Panc1 (cell line): ENCODE measurements at regions not wholly inside any gene's neighbourhood (a gene's known extent, or its start where the extent isn't known, plus 50 kb on each side); places are given as distances from the start of the nearest gene placed in this dataset.

ENCODE experiments used
- ATAC-seq: fragments of 200-7000 bp; cut with Tn5 transposase; 2 replicates; pipeline ENCODE4 v1.9.1; 2020; ENCODE audit warnings: mild to moderate bottlenecking, moderate library complexity
- BruUV-seq: library from RNA; stranded (reverse); fragments of 400-500 nt; replicated peaks from 2 replicates; lab custom pipeline; 2021; lab: Mats Ljungman, UMichigan
- CTCF ChIA-PET: fragments of 300-600 bp; sonication (Branson Sonifier 250); formaldehyde crosslinking; loops from one replicate; lab custom pipeline; 2022; ENCODE audit warnings: antibody characterized with exemption; lab: Charles Lee
- POLR2A ChIA-PET: fragments of 300-600 bp; sonication (Branson Sonifier 250); formaldehyde crosslinking; loops from one replicate; lab custom pipeline; 2022; ENCODE audit warnings: antibody characterized with exemption; lab: Charles Lee
- DNase-seq: peaks from one replicate; pipeline ENCODE4 v3.0.0-alpha.2; 2010; ENCODE audit warnings: low read depth, low spot score
- H3K27ac ChIP-seq: 2 replicates; pipeline ENCODE4 v1.5.1; 2011; ENCODE audit warnings: mild to moderate bottlenecking, low read length, inconsistent platforms
- H3K27me3 ChIP-seq: fragments of 200-500 bp; sonication (Bioruptor generic); 2 replicates; pipeline ENCODE4 v1.6.0; 2014; ENCODE audit warnings: low read length, inconsistent platforms; ENCODE audit not compliant: control insufficient read depth, insufficient read depth
- H3K36me3 ChIP-seq: fragments of 200-500 bp; sonication (Bioruptor generic); 2 replicates; pipeline ENCODE4 v1.5.1; 2014; ENCODE audit warnings: inconsistent platforms, mild to moderate bottlenecking, low read length, moderate library complexity; ENCODE audit not compliant: control insufficient read depth, insufficient read depth
- H3K4me1 ChIP-seq: 2 replicates; pipeline ENCODE4 v1.5.1; 2011; ENCODE audit warnings: inconsistent platforms, mild to moderate bottlenecking, low read length, moderate library complexity; ENCODE audit not compliant: control insufficient read depth, insufficient read depth
- H3K4me3 ChIP-seq, 2 experiments: 2 replicates each; pipeline ENCODE4 v1.5.1; 2011 to 2012; ENCODE audit warnings: low read depth in 2 of 2, low read length in 2 of 2, mild to moderate bottlenecking in 2 of 2, inconsistent platforms in 1 of 2, moderate library complexity in 1 of 2
- H3K9me3 ChIP-seq: fragments of 200-500 bp; sonication (Bioruptor generic); 2 replicates; pipeline ENCODE4 v1.5.1; 2014; ENCODE audit warnings: low read depth, mild to moderate bottlenecking, inconsistent platforms, low read length, moderate library complexity; ENCODE audit not compliant: control insufficient read depth, insufficient read depth
- POLR2AphosphoS5 ChIP-seq: IDR thresholded peaks from 2 replicates; pipeline ENCODE4 v1.6.1; 2012; ENCODE audit warnings: mild to moderate bottlenecking, low read depth, low read length, moderate library complexity
- SIN3A ChIP-seq: IDR thresholded peaks from 2 replicates; pipeline ENCODE4 v1.6.1; 2012; ENCODE audit warnings: low read depth, mild to moderate bottlenecking, low read length, moderate library complexity, borderline replicate concordance; ENCODE audit not compliant: insufficient read depth
- TCF7L2 ChIP-seq: IDR thresholded peaks from 2 replicates; pipeline ENCODE4 v1.6.1; 2011; ENCODE audit warnings: mild to moderate bottlenecking, low read depth, low read length, inconsistent platforms
- in situ Hi-C: cut with HindIII; loops from 2 replicates; pipeline ENCODE4 v1.10.0; 2016; ENCODE audit warnings: low sequenced_read_pairs, low pct_unique_long_range_greater_than_20kb
- intact Hi-C: fragments of 100-400 bp; cut with micrococcal nuclease; formaldehyde crosslinking; loops from one replicate; pipeline ENCODE4 v1.10.0; 2022; ENCODE audit not compliant: unreplicated experiment
- TF ChIP-seq, protein P1 (sequence below), 2 experiments: IDR thresholded peaks; 2 replicates each; pipeline ENCODE4 v1.6.1; 2011 to 2012; ENCODE audit warnings: low read depth in 2 of 2, control low read depth in 1 of 2, low read length in 1 of 2, mild to moderate bottlenecking in 1 of 2, moderate library complexity in 1 of 2; ENCODE audit not compliant: insufficient read depth in 1 of 2
- TF ChIP-seq, protein P2 (sequence below): fragments of 450-650 bp; IDR thresholded peaks from 2 replicates; pipeline ENCODE4 v1.5.1; 2017; ENCODE audit warnings: mild to moderate bottlenecking

DNA sequence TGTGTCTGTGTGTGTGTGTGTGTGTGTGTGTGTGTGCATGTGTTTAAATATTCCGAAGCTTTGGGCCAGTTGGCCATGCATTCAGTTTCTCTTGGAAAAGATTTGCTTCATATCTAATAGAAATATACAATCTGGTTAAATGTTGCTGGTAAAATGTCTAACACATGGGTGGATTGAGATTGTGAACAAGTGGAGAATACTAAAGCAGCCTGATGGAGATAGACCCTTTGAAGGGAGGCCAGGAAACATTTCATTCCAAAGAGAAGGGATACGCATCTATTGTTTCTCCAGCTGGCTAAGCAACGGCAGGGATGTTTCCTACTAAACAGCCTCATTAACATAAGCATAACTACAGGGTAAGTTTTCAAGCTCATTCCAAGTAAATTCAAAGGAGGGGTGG lies 257.5 kb upstream of the PTBP2 start:
- TF ChIP-seq, protein P1, sequence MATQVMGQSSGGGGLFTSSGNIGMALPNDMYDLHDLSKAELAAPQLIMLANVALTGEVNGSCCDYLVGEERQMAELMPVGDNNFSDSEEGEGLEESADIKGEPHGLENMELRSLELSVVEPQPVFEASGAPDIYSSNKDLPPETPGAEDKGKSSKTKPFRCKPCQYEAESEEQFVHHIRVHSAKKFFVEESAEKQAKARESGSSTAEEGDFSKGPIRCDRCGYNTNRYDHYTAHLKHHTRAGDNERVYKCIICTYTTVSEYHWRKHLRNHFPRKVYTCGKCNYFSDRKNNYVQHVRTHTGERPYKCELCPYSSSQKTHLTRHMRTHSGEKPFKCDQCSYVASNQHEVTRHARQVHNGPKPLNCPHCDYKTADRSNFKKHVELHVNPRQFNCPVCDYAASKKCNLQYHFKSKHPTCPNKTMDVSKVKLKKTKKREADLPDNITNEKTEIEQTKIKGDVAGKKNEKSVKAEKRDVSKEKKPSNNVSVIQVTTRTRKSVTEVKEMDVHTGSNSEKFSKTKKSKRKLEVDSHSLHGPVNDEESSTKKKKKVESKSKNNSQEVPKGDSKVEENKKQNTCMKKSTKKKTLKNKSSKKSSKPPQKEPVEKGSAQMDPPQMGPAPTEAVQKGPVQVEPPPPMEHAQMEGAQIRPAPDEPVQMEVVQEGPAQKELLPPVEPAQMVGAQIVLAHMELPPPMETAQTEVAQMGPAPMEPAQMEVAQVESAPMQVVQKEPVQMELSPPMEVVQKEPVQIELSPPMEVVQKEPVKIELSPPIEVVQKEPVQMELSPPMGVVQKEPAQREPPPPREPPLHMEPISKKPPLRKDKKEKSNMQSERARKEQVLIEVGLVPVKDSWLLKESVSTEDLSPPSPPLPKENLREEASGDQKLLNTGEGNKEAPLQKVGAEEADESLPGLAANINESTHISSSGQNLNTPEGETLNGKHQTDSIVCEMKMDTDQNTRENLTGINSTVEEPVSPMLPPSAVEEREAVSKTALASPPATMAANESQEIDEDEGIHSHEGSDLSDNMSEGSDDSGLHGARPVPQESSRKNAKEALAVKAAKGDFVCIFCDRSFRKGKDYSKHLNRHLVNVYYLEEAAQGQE (IDR thresholded peaks at IDR 0.05; ENCODE audit: insufficient read depth in 1 of 2, low read depth in 2 of 2, low read length in 1 of 2): no peak
- TF ChIP-seq TCF7L2: no peak
- in situ Hi-C loops (no loop called here), intact Hi-C loops (no loop called here)
- ChIA-PET CTCF (no interaction called here), POLR2A (no interaction called here)
- BruUV-seq: no TSS peak
- Histone ChIP-seq H3K36me3 (no peaks in the 10 kb centered on the region), H3K4me1 (no peaks in the 10 kb centered on the region), H3K27ac (no peak overlapping the region), H3K27me3 (no peaks in the 10 kb centered on the region), H3K4me3 (no peak overlapping the region), H3K9me3 (no peaks in the 10 kb centered on the region)
- ATAC-seq: no peak
- DNase-seq: no peak

DNA sequence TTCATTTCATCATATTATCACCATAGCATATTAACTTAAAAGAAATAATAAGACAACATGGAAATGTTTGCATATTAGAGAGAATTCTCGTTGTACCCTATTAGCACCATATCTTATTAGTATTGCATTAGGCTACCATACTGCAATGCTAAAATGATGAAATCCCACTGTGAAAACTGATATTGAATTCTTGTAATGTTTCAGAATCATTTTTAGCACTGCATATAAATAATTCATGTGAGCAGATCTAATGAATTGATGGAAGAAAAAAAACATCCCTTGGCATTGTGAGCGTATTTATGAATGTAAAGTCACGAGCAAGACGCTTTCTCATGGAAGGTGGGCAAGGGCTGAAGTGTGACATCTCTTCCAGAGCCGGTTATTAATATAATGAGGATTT lies 257.1 kb upstream of the PTBP2 start:
- ATAC-seq (no peak), DNase-seq (no peak)
- H3K4me1 ChIP-seq: no peaks in the 10 kb centered on the region
- ChIA-PET CTCF (no interaction called here), POLR2A (no interaction called here)
- H3K36me3 ChIP-seq: no peaks in the 10 kb centered on the region
- no peak overlapping the region for H3K27ac ChIP-seq
- intact Hi-C loops (no loop called here), in situ Hi-C loops (no loop called here)
- TF ChIP-seq SIN3A (no peak), TCF7L2 (no peak), POLR2AphosphoS5 (no peak)
- TF ChIP-seq, protein P1 (IDR thresholded peaks at IDR 0.05; ENCODE audit: insufficient read depth in 1 of 2, low read depth in 2 of 2, low read length in 1 of 2): no peak
- TF ChIP-seq, protein P2, sequence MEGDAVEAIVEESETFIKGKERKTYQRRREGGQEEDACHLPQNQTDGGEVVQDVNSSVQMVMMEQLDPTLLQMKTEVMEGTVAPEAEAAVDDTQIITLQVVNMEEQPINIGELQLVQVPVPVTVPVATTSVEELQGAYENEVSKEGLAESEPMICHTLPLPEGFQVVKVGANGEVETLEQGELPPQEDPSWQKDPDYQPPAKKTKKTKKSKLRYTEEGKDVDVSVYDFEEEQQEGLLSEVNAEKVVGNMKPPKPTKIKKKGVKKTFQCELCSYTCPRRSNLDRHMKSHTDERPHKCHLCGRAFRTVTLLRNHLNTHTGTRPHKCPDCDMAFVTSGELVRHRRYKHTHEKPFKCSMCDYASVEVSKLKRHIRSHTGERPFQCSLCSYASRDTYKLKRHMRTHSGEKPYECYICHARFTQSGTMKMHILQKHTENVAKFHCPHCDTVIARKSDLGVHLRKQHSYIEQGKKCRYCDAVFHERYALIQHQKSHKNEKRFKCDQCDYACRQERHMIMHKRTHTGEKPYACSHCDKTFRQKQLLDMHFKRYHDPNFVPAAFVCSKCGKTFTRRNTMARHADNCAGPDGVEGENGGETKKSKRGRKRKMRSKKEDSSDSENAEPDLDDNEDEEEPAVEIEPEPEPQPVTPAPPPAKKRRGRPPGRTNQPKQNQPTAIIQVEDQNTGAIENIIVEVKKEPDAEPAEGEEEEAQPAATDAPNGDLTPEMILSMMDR: no peak
- H3K27me3 ChIP-seq: no peaks in the 10 kb centered on the region
- no peak overlapping the region for H3K4me3 ChIP-seq
- no peaks in the 10 kb centered on the region for H3K9me3 ChIP-seq
- BruUV-seq: no TSS peak
